Testis (tissue), 2 donors: ENCODE measurements at regions not wholly inside any gene's neighbourhood (a gene's known extent, or its start where the extent isn't known, plus 50 kb on each side); places are given as distances from the start of the nearest gene placed in this dataset.

Experiments
- DNase-seq: peaks from one replicate; pipeline ENCODE4 v3.0.0-alpha.2; 2019
- H3K27ac ChIP-seq, 2 donors: fragments of 200-600 bp; sonication (generic); one replicate each; pipeline ENCODE4 v1.5.1; 2019
- H3K27me3 ChIP-seq: fragments of 200-600 bp; sonication (generic); one replicate; pipeline ENCODE4 v1.5.1; 2019
- H3K36me3 ChIP-seq: fragments of 200-600 bp; sonication (generic); one replicate; pipeline ENCODE4 v1.5.1; 2017; ENCODE audit warnings: low read depth; ENCODE audit errors: missing control alignments
- H3K4me1 ChIP-seq: fragments of 200-600 bp; sonication (generic); one replicate; pipeline ENCODE4 v1.5.1; 2019
- H3K4me3 ChIP-seq, 2 donors: fragments of 200-600 bp; sonication (generic); one replicate each; pipeline ENCODE4 v1.5.1; 2017 to 2019
- H3K9me3 ChIP-seq: fragments of 200-600 bp; sonication (generic); one replicate; pipeline ENCODE4 v1.5.1; 2017
- CTCF ChIP-seq, 3 experiments: fragments of 450-650 bp in 2 of 3; fragments of 200-600 bp in 1 of 3; sonication (generic) in 1 of 3; IDR thresholded peaks; one replicate each; pipeline ENCODE4 v1.5.1; 2016 to 2019; ENCODE audit warnings: antibody characterized with exemption in 3 of 3, mild to moderate bottlenecking in 2 of 3, moderate library complexity in 1 of 3
- POLR2A ChIP-seq: fragments of 450-650 bp; IDR thresholded peaks from one replicate; pipeline ENCODE4 v1.6.1; 2017; ENCODE audit warnings: antibody characterized with exemption, mild to moderate bottlenecking, moderate library complexity
- WGBS, 2 donors: methylation state at CpG; one replicate each; pipeline ENCODE4 v1.1.5; 2018; 5-methylcytosine and 5-hydroxymethylcytosine counted together
- intact Hi-C: fragments of 100-400 bp; cut with DNase I; formaldehyde crosslinking; loops from one replicate; pipeline ENCODE4 v1.15.1; 2023; ENCODE audit warnings: low total_unique reads

GRCh38 chr20:52494244-52494643 is 302.7 kb upstream of the ZFP64 start:
- no peaks in the 10 kb centered on the region for H3K36me3 ChIP-seq
- WGBS, 2 donors = 65 to 68% methylated on average over 13 of the region's 13 CpGs
- H3K9me3 ChIP-seq = no peaks in the 10 kb centered on the region
- H3K4me1 ChIP-seq = no peaks in the 10 kb centered on the region
- no peaks in the 10 kb centered on the region for H3K27me3 ChIP-seq
- TF ChIP-seq CTCF (IDR thresholded peaks at IDR 0.05) = no peak
- no peak for DNase-seq
- H3K27ac ChIP-seq = no peak overlapping the region
- intact Hi-C loops = no loop called here
- no peak overlapping the region for H3K4me3 ChIP-seq

- intact Hi-C loops = no loop called here
- WGBS, 2 donors = 33 to 55% methylated on average over 9 of the region's 9 CpGs
- Histone ChIP-seq H3K27me3 (no peaks in the 10 kb centered on the region), H3K9me3 (no peaks in the 10 kb centered on the region), H3K4me1 (no peaks in the 10 kb centered on the region), H3K27ac (no peak overlapping the region), H3K36me3 (no peaks in the 10 kb centered on the region), H3K4me3 (no peak overlapping the region)
- no peak for TF ChIP-seq POLR2A
- no peak for TF ChIP-seq CTCF (IDR thresholded peaks at IDR 0.05)
- DNase-seq = no peak
Observed at GRCh38 chr20:52493171-52493721, 301.7 kb upstream of the ZFP64 start.

GRCh38 chr20:52490711-52491430 is 299.3 kb upstream of the ZFP64 start:
- no peak for DNase-seq
- no peaks in the 10 kb centered on the region for H3K27me3 ChIP-seq
- TF ChIP-seq POLR2A (no peak), CTCF (IDR thresholded peaks at IDR 0.05) (no peak)
- no peaks in the 10 kb centered on the region for H3K36me3 ChIP-seq
- WGBS, 2 donors = 85 to 90% methylated on average over 10 of the region's 10 CpGs
- H3K4me1 ChIP-seq = no peaks in the 10 kb centered on the region
- no peaks in the 10 kb centered on the region for H3K9me3 ChIP-seq
- intact Hi-C loops = no loop called here
- no peak overlapping the region for H3K27ac ChIP-seq
- H3K4me3 ChIP-seq = no peak overlapping the region

GRCh38 chr20:52484438-52484837 is 292.9 kb upstream of the ZFP64 start:
- DNase-seq = no peak
- WGBS, 2 donors = 50 to 61% methylated on average over 2 of the region's 2 CpGs
- no peaks in the 10 kb centered on the region for H3K27me3 ChIP-seq
- no peaks in the 10 kb centered on the region for H3K36me3 ChIP-seq
- H3K9me3 ChIP-seq = no peaks in the 10 kb centered on the region
- TF ChIP-seq CTCF (IDR thresholded peaks at IDR 0.05) = no peak
- no peak for TF ChIP-seq POLR2A
- no peak overlapping the region for H3K4me3 ChIP-seq
- no peak overlapping the region for H3K27ac ChIP-seq
- intact Hi-C loops = no loop called here
- no peaks in the 10 kb centered on the region for H3K4me1 ChIP-seq

- Histone ChIP-seq H3K4me1 (no peaks in the 10 kb centered on the region), H3K27me3 (no peaks in the 10 kb centered on the region), H3K36me3 (no peaks in the 10 kb centered on the region), H3K27ac (no peak overlapping the region), H3K4me3 (no peak overlapping the region), H3K9me3 (no peaks in the 10 kb centered on the region)
- WGBS, 2 donors = 96 to 97% methylated on average over 1 of the region's 1 CpG
- intact Hi-C loops = no loop called here
- TF ChIP-seq CTCF (IDR thresholded peaks at IDR 0.05) (no peak), POLR2A (no peak)
- no peak for DNase-seq
Observed at GRCh38 chr20:52483382-52483781, 291.8 kb upstream of the ZFP64 start.
